ENCODE measurements at regions not wholly inside any gene's neighbourhood (a gene's known extent, or its start where the extent isn't known, plus 50 kb on each side); places are given as distances from the start of the nearest gene placed in this dataset.
"Not testable (repeated sequence)": the region's sequence is repeated elsewhere in the genome, so short reads cannot be mapped to it uniquely, and the experiment has no call there.

DNA sequence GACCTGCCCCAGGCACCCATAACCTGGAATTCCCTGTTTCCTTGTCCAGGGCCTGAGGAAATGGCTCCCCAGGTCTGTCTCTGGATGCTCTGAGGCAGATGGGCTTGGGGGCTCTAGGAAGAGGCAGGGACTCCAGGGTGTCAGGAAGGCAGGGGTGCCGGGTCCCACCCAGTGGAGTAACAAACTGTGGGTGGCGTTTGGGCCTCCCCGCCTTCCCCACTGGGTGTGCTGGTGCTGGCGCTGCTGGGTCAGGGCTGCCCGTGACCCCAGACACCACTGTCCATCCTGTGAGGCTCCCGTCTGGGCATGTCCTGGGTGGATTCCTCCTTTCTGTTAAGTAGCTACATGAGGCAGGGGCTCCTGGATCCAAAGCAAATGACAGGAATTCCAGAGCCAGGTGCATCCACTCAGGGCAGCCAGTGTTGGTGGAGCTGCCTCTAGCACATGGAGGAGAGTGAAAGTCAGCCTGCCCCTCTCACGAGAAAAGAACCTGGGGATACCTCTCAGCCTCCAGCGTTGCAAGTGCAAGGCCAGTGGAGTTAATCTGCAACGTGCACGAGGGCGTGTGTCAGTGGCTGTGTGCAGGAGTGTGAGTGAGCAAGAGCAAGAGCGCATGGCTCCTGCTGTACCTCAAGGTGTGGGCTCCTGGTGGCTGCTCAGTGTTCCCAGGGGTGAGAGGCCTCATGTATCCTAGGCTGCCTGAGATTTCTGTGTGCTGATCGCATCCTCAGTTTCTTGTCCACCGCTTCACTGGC is 403.1 kb downstream of the TMEM121 start:
- Mint-ChIP-seq H3K9me3 (no peaks in the 10 kb centered on the region), H3K27ac (peak overlapping the region; percentile 49), H3K27me3 (no peaks in the 10 kb centered on the region), H3K36me3 (peaks cover under 1% of the 10 kb centered on the region), H3K4me3 (no peak overlapping the region), H3K4me1 (peaks cover 12% of the 10 kb centered on the region)
- peak; percentile 2 for ATAC-seq

DNA sequence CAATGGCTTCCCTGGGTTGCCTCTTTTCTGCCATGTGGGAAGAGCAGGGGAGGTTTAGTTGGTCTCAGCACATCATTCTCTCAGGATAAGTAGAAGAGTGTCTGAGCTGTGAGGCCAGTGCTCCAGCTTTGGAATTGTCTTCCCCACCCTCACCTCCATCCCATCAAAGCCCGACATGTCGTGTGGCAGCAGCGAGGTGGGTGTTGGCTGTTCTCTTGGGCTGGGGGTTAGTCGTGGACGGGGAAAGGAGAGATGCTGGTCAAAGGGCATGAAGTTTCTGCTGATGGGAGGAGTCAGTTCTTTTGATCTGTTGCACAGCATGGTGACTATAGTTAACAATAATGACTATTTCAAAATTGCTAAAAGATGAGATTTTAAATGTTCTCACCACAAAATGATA is 404.2 kb downstream of the TMEM121 start:
- ATAC-seq = no peak
- Mint-ChIP-seq H3K36me3 (no peaks in the 10 kb centered on the region), H3K27ac (peak overlapping the region; percentile 48), H3K4me1 (peaks cover 12% of the 10 kb centered on the region), H3K27me3 (no peaks in the 10 kb centered on the region), H3K4me3 (no peak overlapping the region), H3K9me3 (peaks cover 3% of the 10 kb centered on the region)

DNA sequence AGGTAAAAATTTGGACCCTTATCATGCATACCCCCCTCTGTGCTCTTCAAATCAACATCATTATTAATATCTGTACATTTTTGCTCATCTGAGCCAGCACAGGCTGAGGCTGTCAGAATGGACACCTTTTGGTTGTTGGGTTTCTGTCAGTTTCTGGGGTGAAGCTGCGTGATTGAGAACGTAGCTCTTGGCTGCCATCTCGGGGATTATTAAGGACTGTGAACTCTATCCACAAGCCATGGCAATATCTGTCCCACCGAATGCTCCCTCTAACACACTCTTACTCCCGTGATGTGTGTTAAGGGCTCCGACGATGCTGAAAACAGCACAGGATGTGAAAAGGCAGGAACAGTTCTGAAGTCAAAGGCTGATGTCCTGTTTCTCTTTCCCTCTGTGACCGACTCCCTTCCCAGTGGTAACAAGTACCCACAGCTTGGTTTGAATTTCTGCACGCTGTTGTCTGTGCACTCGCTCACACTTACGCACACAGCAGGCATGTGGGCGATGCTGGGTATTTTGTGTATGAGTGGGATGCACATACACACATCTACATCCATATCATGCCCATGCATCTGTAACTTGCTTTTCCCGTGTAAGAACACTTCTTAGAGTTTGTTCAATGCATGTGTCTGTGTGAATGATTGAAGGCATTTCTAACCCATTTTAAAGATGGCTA is 405.6 kb downstream of the TMEM121 start:
- peaks cover 12% of the 10 kb centered on the region for H3K4me1 Mint-ChIP-seq
- no peak overlapping the region for H3K4me3 Mint-ChIP-seq
- H3K36me3 Mint-ChIP-seq = no peaks in the 10 kb centered on the region
- ATAC-seq = no peak
- H3K27ac Mint-ChIP-seq = no peak overlapping the region
- H3K9me3 Mint-ChIP-seq = peaks cover 3% of the 10 kb centered on the region
- no peaks in the 10 kb centered on the region for H3K27me3 Mint-ChIP-seq

DNA sequence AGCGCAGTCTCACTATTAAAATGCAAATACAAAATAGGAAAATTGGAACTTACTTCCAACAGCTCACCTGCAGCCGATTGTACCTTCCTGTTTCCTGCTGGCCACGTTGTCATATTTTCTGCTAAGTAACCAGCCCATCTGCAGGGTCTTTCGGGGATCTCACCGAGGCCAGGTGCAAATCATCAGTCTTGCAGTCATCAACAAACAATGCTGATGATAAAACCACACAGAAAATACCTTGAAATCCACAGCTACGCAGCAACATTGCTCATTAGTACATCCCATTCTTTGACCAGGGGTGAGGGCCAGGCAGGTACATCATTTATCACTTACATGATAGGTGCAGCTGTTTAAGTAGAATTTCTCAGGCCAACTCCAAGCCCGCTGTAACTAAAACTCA is 406.9 kb downstream of the TMEM121 start:
- ATAC-seq = no peak
- H3K27me3 Mint-ChIP-seq = no peaks in the 10 kb centered on the region
- H3K4me1 Mint-ChIP-seq = peaks cover 4% of the 10 kb centered on the region
- no peak overlapping the region for H3K4me3 Mint-ChIP-seq
- peaks cover 3% of the 10 kb centered on the region for H3K9me3 Mint-ChIP-seq
- no peak overlapping the region for H3K27ac Mint-ChIP-seq
- no peaks in the 10 kb centered on the region for H3K36me3 Mint-ChIP-seq

DNA sequence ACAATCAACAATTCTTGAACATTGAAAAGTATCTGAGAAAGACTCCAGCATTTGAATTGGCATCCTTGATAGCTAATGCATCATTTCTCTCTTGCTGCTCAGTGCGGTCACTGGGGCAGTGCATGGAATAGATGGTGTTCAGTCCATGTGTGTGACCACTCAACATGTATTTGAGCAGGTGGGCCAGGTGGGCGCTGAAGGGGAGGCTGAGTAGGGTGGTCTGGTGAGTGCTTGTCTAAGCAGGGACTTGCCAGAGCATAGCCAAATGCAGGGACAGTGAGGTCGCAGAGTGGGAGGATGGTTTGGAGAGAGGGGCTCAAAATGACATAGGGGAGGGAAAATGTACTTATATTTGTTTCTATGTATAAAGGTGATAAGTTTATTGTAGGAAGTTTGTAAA is 409.0 kb downstream of the TMEM121 start:
- no peak overlapping the region for H3K4me3 Mint-ChIP-seq
- peaks cover 3% of the 10 kb centered on the region for H3K9me3 Mint-ChIP-seq
- H3K27me3 Mint-ChIP-seq = no peaks in the 10 kb centered on the region
- H3K27ac Mint-ChIP-seq = no peak overlapping the region
- no peak for ATAC-seq
- H3K36me3 Mint-ChIP-seq = no peaks in the 10 kb centered on the region
- peaks cover 10% of the 10 kb centered on the region for H3K4me1 Mint-ChIP-seq

DNA sequence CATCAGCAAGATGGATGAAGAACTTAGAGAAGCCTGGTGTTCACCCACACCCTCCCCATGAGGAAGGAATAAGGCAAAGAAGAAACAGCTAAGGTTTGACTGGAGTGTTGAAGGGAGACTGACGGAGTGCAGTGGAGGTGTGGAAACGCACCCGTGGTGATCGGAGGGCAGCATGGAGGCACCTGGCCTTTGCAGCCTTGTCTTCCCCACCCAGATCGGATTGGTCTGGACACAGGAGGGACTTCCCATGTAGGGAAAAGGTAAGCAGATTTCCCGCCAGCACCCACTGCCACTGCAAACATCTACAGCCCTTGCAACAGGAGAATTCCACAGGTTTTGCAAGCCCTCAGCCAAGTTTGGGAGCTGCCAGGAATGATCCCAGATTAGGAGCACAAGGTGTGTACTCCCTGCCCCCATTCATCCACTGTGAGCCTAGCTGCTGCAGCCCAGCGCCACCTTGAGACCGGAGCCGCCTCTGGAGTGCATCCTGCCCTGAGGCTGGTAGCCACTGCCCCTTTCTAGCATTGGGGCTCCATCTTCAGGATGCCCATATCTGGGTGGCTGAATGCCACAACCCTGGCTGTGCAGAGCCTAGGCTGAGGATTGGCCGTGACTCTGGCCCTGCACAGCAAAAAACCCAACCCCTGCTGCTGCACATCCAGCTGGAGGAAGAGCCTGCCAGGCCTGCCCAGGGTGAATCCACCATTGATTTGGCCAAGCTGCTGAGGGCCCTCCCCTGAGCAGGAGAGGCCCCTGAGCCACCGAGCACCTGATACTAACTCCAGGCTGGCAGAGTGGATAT is 411.1 kb downstream of the TMEM121 start:
- no peak for ATAC-seq
- H3K9me3 Mint-ChIP-seq = peaks cover 3% of the 10 kb centered on the region
- no peaks in the 10 kb centered on the region for H3K36me3 Mint-ChIP-seq
- H3K27ac Mint-ChIP-seq = no peak overlapping the region
- peaks cover 9% of the 10 kb centered on the region for H3K4me1 Mint-ChIP-seq
- no peak overlapping the region for H3K4me3 Mint-ChIP-seq
- no peaks in the 10 kb centered on the region for H3K27me3 Mint-ChIP-seq

DNA sequence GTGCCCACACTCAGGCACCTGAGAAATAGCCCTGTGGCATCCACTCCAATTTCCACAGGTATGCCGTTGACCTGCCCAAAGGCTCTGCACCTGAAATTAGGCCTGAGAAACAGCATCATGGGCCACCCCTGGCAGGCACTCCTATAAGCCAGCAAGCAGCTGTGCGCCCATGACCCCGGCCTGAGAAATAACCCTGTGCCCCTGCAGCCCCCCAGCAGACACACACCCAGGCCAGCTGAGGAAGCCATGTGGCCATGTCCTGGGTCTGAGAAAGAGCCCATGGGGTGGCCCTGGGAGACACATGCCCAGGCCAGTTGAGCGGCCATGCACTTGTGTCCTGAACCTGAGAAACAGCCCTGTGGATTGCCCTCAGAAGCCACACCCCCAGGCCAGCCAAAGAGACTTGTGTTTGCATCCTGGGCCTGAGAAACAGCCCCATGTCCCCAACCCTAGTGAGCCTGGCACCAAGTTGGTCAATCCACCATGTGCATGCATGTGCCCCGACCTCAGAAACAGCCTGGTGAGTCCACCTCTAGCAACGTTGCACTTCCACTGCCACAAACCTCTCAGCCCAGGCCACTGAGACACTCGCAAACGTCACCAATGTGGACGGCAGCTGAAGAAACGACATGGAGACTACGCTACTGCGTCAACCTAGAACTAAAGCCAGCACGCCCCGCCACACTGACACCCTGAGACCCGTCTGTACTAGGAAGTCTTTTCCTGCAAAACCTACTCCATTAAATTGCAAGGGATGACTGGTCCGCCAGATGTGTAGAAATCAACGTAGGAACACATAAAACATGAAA is 411.9 kb downstream of the TMEM121 start:
- Mint-ChIP-seq H3K27ac (no peak overlapping the region), H3K4me3 (no peak overlapping the region), H3K9me3 (peaks cover 3% of the 10 kb centered on the region), H3K27me3 (no peaks in the 10 kb centered on the region), H3K36me3 (no peaks in the 10 kb centered on the region), H3K4me1 (peaks cover 9% of the 10 kb centered on the region)
- no peak for ATAC-seq

DNA sequence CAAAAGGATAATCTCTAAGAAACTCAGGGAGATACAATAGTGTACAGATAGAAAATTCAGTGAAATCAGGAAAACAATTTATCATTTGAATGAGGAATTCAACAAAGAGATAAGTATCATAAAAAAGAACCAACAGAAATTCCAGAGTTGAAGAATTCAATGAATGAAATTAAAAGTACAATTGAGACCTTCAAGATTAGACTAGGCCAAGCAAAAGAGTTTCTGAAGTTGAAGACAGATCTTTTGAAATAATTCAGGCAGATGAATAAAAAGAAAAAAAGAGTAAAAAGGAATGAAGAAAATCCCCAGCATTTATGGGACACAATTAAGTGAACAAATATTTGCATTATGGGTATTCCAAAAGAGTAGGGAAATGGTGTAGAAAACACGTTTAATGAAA is 412.6 kb downstream of the TMEM121 start:
- ATAC-seq = no peak
- H3K9me3 Mint-ChIP-seq = peaks cover 3% of the 10 kb centered on the region
- peaks cover 9% of the 10 kb centered on the region for H3K4me1 Mint-ChIP-seq
- no peak overlapping the region for H3K27ac Mint-ChIP-seq
- no peaks in the 10 kb centered on the region for H3K27me3 Mint-ChIP-seq
- no peaks in the 10 kb centered on the region for H3K36me3 Mint-ChIP-seq
- H3K4me3 Mint-ChIP-seq = no peak overlapping the region

DNA sequence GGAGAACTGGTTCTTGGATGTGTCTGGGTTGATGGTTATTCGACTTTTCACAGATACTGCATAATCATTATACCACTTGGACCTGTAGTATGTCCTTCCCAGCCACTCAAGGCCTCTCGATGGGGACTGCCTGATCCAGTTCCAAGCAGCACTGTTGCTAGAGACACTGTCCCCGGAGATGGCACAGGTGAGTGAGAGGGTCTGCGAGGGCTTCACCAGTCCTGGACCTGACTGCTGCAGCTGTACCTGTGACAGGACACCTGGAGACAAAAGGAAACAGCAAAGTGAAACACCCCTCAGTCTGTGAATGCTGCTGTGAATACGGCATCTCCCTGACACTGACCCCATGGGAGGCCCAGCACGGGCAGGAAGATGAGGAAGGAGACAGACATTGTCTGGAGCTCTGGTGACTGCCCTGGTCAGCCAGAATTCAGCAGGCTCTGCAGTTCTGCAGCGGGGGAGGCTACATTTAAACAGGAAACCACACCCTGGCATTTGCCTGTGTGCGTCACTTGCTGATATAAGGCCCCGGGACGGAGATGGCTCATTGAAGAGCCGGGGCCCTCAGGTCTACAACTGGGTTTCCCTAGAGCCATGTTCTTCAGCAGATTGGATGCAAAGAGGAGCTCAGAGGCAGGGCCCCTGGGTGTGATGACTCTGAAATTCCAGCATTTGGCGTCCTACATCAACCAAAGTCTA is 413.6 kb downstream of the TMEM121 start:
- Mint-ChIP-seq H3K4me1 (peaks cover 16% of the 10 kb centered on the region), H3K4me3 (peak overlapping the region; percentile 26), H3K27me3 (no peaks in the 10 kb centered on the region), H3K9me3 (peaks cover 3% of the 10 kb centered on the region), H3K36me3 (no peaks in the 10 kb centered on the region), H3K27ac (no peak overlapping the region)
- ATAC-seq = peak; percentile 41

DNA sequence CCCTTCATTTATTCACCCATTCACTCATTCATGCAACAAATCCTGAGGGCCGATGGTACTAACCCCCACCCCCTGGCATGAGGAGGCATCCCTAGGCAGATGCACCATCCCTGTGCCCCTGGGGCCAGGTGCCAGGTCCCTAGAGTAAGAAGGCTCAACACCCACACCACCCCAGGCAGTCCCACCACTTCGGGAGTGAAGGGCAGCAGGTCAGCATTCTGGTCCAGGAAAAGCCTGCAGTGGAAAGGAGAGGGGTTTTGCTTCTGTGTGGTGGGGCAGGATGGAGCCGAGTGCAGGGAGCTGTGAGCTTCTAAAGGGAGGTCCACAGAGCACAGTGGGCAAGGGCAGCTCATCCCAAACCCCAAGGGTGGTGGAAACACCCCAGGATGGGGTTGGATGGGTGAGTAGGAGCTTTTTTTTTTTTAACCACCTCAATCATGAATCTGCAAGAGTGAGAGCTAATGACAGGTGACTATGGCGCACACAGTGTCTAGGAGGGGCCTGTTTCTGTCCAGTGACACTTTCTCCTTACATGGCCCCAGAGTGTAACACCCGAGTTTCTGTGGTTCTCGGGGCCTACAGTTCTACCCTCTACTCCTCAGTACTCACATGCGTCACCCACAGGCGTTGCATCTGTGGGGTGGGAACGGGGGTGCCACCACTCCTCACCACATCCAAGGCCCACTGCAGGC is 414.3 kb downstream of the TMEM121 start:
- H3K9me3 Mint-ChIP-seq = no peaks in the 10 kb centered on the region
- H3K4me3 Mint-ChIP-seq = no peak overlapping the region
- H3K36me3 Mint-ChIP-seq = no peaks in the 10 kb centered on the region
- no peaks in the 10 kb centered on the region for H3K27me3 Mint-ChIP-seq
- no peak for ATAC-seq
- H3K4me1 Mint-ChIP-seq = peaks cover 19% of the 10 kb centered on the region
- H3K27ac Mint-ChIP-seq = no peak overlapping the region

DNA sequence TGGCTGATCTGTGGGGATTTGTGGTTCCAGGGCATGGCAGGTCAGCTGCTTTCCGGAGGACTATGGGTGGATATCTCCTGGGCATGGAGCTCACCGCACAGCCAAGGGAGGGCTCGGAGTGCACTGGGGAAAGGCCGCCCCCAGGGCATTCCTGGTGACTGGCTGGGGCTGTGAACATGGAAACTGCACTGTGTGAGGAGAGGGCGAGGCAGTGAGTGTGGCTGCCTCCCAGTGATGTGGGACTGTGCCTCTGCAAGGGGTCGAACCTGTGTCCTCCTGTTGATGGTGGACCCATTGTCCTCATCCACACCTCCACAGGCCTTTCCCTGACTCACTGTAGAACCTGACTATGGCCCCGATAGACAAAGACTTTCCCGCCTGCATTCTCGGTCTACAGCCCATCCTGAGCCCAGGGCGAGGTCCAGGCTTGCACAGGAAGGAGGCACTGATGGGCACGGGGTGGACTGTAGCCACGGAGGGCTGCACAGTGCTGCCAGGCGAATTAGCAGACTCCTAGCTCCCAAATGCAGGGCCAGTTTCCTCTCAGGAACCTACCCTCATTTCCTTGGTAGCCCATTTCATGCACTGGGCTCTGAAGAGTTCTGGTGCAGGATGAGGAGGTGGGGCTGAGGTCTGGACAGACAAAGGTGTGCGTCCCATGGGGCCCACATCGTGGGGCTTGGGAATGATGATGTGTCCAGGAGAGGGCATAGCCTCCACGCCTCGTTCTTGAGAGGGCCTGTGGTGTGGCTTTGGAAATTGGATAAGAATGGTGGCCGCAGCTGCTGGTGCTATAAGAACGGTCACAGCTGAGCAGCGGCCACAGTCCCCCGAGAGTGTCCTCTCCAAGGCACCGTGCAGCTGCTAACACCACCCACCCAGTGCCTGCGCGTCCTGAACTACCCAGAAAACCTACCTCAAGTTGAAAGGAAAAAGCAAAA is 415.1 kb downstream of the TMEM121 start:
- peaks cover 19% of the 10 kb centered on the region for H3K4me1 Mint-ChIP-seq
- H3K36me3 Mint-ChIP-seq = no peaks in the 10 kb centered on the region
- no peak overlapping the region for H3K4me3 Mint-ChIP-seq
- H3K27ac Mint-ChIP-seq = no peak overlapping the region
- no peak for ATAC-seq
- H3K9me3 Mint-ChIP-seq = no peaks in the 10 kb centered on the region
- H3K27me3 Mint-ChIP-seq = no peaks in the 10 kb centered on the region

DNA sequence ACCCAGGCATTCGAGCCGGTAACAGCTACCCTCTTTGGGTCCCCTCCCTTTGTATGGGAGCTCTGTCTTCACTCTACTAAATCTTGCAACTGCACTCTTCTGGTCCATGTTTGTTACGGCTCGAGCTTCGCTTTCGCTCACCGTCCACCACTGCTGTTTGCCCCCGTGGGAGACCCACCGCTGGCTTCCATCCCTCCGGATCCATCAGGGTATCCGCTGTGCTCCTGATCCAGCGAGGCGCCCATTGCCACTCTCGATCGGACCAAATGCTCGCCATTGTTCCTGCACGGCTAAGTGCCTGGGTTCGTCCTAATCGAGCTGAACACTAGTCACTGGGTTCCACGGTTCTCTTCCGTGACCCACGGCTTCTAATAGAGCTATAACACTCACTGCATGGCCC is 416.3 kb downstream of the TMEM121 start:
- not testable (repeated sequence) for H3K4me3 Mint-ChIP-seq, H3K27me3 Mint-ChIP-seq, H3K36me3 Mint-ChIP-seq, H3K9me3 Mint-ChIP-seq, H3K27ac Mint-ChIP-seq, ATAC-seq
- H3K4me1 Mint-ChIP-seq = peaks cover 19% of the 10 kb centered on the region

DNA sequence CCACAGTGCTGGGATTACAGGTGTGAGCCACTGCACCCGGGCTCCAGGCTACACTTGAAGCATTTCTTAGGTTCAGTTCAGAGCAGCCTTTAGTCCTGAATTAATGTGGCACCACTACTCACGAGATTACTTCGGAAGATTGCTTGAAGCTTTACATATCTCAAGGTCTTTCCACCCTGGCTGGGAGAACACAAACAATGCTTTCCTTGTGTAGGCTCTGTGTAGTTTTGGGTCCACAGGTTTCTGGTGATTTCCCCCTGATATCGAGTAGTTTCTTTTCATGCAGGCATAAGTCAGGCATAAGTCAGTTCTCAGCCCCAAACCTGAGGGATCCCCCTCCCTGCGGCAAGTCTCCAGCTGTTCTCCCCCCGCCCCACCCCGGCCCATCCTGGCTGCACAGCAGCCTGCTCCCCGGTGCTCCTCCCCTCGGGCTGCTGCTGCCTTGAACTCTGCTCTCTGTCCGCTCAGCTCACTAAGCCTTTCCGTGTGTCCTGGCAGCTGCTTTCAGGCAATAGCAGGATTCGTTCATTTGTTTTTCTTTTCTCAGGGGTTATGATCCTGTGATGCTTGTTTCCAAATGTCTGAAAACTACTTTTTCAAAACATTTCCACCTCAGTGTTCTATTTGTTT is 417.7 kb downstream of the TMEM121 start:
- no peak overlapping the region for H3K4me3 Mint-ChIP-seq
- no peaks in the 10 kb centered on the region for H3K9me3 Mint-ChIP-seq
- ATAC-seq = no peak
- peak overlapping the region; percentile 42 for H3K27ac Mint-ChIP-seq
- no peaks in the 10 kb centered on the region for H3K27me3 Mint-ChIP-seq
- peaks cover 28% of the 10 kb centered on the region for H3K4me1 Mint-ChIP-seq
- H3K36me3 Mint-ChIP-seq = no peaks in the 10 kb centered on the region

Measured in stimulated activated memory B cell treated with anti-CD40 and anti-IgM and Interleukin-4, amounts not matched to agents 10 μg/mL and 1 μg/mL and 100 μg/mL, for 72 hours (primary cell).